GM18858 (cell line): ENCODE measurements at regions not wholly inside any gene's neighbourhood (a gene's known extent, or its start where the extent isn't known, plus 50 kb on each side); places are given as distances from the start of the nearest gene placed in this dataset.

Experiments
- ATAC-seq: cut with Tn5 transposase; IDR thresholded peaks from one replicate; pipeline ENCODE4 v1.9.1; 2021; ENCODE audit not compliant: unreplicated experiment

DNA sequence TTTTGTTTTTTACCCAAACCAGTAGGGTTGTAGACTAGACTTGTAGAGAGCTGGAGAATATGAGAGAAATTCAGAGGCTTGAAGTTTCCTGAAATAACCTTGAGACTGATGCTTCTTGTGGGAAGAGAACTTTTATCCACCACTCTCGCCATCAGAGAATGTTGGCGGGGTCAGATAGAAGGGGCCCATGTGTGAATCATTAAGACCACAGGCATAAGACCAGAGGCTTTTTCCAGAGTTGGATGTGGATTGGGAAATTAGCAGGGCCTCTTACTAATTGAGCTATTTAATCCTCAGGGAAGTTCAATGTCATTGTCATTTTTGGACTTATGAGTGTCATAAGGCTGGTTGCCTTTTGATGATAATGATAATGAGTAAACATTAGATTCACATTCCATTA is 246.9 kb upstream of the THRB start:
- no peak for ATAC-seq

DNA sequence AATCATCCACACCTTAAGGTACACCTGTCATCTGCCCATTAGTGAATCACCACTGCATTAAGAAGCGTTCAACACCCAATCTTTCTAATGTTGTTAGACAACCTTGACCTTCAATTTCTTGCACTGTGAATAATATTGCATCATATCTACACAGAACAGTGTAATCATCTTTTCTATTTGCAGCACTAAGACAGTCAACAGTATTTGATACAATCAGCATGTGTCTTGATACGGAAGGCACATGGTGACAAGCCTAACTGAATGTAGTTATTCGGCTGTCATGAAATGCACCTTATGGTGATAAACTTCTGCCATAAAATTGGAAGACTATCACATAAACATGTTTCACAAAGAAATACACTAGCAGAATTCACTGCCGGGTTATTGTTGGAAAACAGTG is 253.9 kb upstream of the THRB start:
- ATAC-seq = no peak

DNA sequence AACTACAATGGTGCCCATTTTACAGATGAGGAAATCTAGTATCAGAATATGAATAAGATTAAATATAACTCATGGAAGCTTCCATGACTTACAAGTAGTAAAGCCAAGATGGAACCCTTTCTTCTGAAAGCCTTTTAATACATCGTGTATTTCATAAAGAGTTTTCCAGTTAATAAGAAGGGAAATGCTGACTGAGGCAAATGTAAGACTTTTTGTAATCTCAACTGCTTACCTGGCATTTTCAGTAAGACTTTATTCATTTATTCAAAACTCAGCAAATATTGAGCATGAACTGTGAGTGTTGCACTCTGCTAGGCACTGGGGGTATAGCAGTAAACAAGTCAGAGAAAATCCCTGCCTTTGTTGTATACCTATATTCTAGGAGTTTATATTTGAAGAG is 256.4 kb upstream of the THRB start:
- no peak for ATAC-seq

DNA sequence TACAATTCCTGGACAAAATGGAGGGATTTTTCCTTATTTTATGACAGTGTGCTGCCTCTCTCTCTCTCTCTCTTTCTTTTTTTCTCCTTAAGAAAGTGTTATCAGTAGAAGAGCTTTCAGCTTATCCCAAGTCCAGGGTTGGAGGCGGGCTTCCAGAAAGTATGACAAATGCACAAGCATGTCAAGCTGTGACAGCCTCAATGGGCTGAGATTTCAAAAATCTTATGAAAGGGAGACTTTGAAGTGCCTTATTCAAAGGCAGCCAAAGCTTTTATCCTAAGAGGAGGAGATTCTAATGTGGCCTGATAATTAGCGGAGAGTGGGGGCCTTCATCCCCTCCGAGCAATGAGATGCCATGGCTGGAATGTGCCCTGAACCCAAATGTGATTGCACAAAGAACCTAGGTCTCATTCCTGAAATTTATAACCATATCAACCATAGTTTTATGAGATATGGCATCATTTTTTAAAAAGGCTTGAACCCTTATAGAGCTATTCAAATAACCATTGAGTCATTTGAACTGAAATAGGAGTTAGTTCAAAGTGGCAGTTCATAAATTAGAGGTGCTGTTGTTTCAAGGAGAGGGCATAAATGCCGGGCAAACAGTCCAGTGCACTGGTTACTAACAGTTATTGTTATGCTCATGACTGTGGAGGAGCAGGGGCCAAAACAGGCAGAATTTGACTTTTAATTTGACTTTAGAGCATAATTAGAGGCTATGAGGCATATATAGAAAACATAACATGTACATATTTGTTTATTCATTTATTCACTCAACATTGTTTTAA is 261.6 kb upstream of the THRB start:
- ATAC-seq = no peak

DNA sequence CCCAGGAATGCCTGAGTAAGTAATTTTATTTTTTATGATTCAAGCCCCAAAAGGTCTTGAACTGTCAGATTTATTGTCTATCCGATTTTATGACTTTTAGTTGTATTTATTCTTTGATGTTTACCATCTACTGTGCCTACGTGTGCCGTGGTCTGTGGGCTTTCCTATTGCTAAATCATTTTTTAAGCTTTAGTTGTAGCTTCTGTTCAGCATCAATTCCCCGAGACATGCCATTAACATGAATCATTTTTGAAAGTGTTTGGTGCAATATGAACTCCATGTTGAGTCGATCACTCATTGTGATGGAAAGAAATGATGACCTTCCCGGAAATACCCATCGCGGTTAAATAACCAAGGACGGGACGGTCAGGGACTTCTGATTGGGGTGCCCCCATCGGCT is 268.7 kb upstream of the THRB start:
- no peak for ATAC-seq

DNA sequence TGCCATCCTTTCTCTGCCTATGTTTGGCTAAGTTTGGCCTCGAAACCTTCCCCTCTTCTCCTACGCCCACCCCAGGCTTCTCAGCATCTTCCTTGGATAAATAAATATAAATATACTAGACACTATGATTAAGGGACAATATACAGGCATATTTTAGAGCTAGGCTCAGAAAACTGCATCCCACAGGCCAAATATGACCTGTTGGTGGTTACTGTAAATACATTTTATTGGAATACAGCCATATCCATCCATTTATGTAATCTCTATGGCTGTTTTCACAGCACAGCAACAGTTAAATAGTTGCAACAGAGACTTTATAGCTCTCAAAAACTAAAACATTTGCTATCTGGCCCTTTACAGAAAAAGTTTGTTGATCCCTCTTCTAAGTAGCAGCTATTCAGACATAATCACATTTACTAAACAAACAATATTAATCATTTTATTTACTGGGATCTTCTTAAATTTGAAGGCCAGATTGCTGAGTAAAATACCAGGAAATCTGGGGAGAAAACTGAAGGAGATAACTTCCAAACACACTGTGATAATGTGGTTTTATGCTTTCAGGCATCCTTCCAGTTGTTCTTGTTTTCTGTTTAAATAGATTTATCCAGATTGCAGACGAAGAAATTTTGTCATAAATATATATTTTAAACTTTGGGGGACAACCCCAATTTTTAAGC is 269.7 kb upstream of the THRB start:
- no peak for ATAC-seq

DNA sequence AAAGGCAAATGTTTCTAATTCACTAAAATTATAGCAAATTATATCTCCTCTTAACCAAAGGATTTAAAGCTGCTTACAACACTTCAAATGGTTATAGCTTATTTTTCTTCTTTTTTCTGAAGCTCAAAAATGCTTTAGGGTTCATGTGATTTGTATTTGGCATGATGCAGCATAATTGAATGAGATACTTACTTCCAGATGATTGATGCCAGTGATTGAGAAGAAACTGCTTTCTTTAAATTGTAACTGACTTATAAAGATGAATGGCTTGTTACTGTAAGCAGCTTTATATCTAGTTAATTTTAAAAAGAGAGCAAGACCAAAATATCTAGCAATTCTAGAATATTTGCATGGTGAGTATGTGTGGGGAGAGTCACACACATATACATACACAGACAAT is 270.7 kb upstream of the THRB start:
- ATAC-seq = no peak

DNA sequence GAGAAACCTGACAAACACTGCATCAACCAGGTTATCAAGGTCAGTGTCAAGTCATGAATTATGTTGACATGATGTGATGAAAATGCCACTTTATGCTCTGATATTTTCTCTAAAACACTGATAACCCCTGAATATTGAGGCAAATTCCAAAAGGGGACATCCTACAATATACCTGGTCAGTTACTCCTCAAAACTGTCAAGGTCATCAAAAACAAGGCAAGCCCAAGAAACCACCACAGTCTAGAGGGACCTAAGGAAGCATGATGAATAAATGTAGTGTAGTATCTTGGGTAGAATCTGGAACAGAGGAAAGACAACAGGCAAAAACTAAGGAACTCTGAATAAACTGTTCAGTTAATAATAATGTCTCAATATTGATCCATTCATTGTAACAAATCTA is 275.3 kb upstream of the THRB start:
- ATAC-seq = no peak

DNA sequence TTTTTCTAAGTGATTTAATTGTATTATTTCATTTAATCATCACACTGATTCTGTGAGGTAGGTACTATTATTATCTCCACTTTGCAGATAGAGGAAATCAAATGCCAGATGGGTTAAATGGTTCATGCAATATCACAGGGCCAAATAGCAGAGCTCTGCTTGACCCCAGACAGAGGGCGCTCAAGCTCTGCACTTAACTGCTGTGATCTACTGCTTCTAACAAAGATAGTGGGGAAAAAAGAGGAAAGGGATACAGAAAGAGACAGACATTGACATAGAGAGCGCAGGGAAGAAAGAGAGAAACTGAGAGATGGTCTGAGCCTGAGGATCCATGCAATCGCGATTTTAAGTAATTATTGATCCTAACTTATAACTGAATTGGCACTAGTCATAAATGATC is 279.1 kb upstream of the THRB start:
- ATAC-seq = peak; percentile 71

DNA sequence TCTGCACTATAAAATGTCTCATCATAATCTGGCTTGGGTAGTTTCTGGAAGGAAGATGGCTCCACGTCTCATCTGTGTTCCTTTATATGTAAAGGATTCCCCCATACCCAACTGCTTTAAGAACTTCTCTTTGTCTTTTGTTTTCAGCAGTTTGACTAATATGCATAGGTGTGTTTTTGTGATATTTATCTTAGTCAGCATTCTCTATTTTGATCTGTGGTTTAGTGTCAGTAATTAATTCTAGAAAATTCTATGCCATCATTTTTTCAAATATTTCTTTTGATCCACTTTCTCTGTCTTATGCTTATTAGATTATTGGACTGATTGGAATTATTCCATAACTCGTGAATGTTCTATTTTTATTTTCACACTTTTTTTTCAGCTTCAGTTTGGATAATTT is 286.3 kb upstream of the THRB start:
- ATAC-seq = no peak

DNA sequence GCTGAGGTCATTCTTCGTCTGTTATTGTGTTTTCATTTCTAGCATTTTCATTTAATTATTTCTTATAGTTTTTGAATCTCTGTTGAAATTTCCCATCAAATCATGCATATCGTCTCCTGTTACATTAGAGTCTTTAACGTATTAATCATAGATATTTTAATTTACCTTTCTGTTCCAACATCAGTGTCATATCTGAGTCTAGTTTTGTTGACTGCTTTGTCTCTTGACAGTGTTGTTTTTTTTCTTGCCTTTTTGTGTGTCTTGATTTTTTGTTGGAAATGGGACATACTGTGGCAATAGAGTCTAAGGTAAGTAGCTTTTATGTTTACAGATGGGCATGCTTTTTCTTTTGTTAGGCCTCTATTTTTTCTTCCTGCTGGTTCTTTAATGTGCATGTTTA is 286.8 kb upstream of the THRB start:
- ATAC-seq = no peak

DNA sequence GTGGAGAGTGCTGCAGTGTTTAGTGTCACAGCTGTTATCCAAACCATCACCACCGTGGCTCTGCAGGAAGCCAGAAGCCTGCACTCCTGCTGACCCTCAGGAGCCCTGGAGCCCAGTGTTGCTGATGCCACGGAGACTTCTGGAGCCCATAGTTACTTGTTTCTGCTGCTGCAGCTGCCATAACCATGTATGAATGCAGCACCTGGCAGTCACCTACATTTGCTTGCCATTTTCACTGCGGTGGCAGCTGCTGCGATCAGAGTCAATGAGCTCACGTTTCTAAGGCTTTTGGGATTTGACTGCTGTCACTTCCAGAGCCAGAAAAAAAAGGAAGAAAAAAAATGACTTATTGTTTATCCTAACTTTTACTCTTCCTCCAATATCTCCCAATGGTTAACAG is 299.2 kb upstream of the THRB start:
- no peak for ATAC-seq

DNA sequence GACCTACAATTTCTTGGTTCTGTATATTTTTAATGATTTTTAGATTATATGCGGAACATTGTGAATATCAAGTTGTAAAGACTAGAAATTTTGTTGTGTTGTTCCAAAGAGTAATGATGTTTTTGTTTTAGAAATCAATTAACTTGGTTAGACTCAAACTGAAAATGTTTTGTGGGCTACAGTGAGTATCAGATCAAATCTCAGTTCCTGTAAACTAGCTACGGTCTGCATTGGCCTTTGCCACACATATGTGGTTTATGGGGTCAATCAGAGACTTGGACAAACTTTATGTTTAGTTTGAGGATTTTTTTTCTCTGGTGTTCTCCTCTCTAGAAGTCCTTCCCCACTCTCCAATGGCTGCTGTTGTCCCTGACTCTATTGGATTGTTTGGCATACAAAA is 308.0 kb upstream of the THRB start:
- ATAC-seq = peak; percentile 99

DNA sequence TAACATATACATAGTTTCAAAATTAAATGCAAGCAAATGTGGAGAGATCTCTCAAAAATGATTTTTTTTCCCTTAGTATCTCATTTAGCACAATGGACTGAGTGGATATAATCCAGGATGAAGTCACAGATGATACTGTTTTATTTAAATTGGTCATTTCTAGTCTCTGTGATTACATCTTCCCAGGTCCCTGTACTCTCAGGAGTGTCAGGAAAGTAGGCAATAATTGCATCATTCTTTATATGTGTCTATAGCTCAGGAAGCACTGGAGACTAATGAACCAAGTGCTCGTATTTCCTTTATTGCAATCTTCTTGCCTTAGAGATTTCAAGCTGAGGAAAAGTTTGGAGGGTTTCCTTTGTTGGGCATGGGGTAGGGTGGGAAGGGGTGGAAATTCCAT is 309.4 kb upstream of the THRB start:
- no peak for ATAC-seq

DNA sequence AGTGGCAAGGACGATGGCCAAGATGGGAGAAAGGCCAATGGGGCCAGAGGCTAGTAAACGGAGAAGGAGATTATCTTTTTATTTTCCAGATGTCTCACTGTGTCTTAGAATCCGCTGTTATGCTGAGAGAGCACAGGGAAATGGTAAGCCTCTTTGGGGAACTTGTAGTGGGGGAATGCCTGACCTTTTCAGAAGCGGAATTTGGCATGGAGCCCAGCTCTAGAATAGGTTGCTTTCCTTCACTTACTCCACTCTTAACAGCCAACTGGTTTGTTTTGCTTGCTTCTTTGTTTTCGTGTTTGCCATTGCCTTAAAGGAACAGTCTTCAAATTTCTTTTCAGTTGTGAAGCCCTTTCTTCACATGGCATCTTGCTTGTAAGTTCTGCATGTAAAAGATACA is 316.2 kb upstream of the THRB start:
- no peak for ATAC-seq

DNA sequence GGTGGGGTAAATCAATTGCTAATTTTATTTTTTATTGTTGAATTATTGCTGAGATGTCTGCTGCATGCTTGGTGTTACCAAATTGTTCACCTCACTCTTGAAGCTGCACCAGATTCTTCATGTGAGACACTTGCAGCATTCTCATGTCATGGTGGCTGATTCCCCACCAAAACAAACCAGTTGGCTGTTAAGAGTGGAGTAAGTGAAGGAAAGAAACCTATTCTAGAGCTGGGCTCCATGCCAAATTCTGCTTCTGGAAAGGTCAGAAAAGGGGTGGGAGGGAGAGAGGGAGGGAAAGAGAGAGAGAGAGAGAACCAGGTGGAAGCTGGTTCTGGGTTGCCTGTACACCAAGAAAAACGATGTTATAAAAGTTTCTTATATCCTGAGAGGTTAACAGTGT is 317.5 kb upstream of the THRB start:
- no peak for ATAC-seq

DNA sequence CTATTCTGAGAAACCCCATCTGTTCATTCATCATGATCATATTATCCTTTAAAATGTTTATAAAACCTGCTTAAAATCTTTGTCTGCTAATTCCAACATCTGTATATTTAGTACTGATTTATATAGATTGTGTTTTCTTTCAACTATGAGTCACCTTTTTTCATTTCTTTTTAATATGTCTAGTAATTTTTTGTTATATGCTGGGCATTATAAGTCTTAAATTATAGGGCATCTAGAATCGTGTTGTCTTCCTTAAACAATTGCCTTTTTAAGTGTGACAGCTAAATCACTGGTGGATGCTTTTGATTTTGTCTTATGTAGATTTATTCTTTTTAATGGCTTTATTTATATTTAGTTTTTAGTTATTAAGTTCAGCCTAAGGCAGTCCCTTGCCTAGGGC is 323.4 kb upstream of the THRB start:
- ATAC-seq = no peak

DNA sequence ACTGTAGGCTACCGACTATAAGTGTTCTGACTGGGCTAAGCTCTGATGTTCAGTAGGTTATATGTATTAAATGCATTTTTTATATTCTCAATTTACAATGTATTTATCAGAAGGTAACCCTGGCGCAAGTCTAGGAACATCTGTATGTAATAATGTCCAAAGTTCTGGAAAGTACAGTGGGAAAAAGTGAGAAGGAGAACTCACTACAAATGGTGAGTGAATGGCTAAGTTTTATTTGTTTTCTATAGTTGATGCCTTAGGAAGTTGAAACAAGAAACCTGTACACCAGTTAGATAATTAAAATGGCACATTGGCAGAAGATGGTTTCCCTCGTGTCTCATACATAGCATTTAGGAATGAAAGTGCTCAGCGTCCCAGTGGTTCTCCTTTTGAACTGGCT is 333.4 kb upstream of the THRB start:
- no peak for ATAC-seq

DNA sequence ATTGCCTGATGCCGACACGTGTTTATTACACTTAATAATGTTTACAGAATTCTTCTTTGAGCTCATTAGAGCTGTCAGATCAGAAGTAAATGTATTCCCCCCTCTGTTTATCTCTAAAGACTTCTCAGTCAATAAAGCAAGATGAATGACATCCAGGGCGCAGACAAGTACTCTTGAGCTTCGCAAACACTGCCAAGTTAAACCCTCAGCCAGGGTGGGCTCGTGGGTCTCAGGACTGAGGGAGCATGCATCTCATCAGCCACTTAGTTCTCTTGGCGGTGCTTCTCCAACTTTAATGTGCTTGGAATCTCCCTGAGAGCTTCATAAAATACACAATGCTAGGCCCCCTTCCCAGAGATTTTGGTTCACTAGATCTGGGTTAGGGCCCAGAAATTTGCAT is 333.9 kb upstream of the THRB start:
- no peak for ATAC-seq

DNA sequence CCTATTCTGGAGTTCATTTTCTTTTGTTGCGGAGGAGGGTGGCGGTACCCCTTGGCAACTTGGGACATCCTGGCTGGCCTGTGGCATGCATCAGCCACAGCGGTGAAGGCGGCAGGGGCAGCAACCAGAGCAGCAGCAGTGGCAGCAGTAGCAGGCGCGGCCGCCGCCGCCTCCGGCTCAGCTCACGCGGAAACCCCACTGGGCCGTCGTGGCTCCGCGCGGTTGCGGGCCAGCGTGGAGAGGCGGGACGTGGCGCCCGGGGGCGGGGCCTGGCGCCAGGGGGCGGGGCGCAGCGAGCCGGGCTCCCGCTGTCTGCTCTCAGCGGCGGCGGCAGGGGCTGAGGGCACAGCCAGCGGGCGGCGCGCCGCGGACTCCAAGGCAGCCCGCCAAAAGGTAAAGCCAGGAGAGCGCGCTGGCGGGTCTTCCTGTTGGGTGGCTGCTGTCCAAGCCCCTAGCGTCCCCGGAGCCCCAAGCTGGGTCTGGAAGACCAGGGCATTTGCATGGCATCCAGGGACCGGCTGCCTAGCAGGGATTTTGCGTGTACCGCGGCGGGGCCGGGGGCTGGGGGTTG is 334.4 kb upstream of the THRB start:
- ATAC-seq = no peak

DNA sequence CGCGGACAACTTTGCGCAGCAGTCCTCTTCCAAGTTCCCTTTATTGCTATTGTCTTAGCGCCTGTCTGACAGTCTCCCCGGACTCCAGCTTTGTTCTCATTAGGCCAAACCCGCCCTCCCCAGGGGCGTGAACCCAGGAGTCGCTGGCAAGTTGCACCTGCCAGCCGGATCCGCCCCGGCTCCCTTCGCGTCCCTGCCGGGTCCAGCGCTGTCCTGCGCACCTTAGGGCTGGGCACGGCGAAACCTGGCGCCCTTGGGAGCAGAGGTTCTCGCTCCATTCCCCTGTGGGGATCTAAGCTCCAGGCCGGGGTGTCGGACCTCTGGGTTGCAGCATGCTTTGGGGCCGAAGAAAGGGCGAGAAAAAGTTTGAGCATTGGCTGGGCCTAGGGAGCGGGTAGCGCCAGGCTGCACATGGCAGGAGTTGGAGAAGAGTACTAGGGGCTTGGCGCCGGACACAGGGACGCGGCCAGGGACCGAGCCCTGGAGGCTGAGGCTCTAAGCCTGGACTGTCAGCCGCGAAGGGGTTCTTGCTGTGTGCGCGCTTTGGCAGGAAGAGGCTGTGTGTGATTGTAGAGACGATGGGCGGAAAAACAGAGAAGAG is 335.1 kb upstream of the THRB start:
- ATAC-seq = no peak
